ENCODE measurements at regions not wholly inside any gene's neighbourhood (a gene's known extent, or its start where the extent isn't known, plus 50 kb on each side); places are given as distances from the start of the nearest gene placed in this dataset.

DNA sequence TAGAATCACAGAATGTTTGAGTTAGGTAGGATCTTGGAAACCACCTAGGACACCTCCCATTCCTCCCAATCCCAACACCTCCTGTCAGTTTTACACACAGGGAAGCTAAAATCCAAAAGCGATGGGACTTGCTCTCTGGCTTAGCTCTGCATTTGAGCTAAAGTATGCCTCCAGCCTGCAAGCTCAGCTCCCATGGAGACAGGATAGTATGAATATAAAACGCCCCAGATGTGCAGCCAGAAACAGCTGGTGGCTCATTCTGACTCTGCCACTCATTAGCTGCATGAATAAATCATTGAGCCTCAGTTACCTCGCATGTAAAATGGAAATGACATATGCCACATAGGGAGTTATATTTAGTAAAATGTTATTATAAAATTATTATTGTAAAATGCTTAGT is 336.0 kb downstream of the SUCLA2 start:
- TF ChIP-seq, protein P1, sequence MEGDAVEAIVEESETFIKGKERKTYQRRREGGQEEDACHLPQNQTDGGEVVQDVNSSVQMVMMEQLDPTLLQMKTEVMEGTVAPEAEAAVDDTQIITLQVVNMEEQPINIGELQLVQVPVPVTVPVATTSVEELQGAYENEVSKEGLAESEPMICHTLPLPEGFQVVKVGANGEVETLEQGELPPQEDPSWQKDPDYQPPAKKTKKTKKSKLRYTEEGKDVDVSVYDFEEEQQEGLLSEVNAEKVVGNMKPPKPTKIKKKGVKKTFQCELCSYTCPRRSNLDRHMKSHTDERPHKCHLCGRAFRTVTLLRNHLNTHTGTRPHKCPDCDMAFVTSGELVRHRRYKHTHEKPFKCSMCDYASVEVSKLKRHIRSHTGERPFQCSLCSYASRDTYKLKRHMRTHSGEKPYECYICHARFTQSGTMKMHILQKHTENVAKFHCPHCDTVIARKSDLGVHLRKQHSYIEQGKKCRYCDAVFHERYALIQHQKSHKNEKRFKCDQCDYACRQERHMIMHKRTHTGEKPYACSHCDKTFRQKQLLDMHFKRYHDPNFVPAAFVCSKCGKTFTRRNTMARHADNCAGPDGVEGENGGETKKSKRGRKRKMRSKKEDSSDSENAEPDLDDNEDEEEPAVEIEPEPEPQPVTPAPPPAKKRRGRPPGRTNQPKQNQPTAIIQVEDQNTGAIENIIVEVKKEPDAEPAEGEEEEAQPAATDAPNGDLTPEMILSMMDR (IDR thresholded peaks at IDR 0.05): no peak
- TF ChIP-seq POLR2A (IDR thresholded peaks at IDR 0.05): no peak
- no peak for TF ChIP-seq POLR2AphosphoS5 (IDR thresholded peaks at IDR 0.05; ENCODE audit: insufficient read depth in 1 of 2, low read depth in 1 of 2)

Measured in vagina (tissue), 2 donors.